ENCODE measurements at regions not wholly inside any gene's neighbourhood (a gene's known extent, or its start where the extent isn't known, plus 50 kb on each side); places are given as distances from the start of the nearest gene placed in this dataset.

GRCh38 chr18:71398531-71398930 is 1109.7 kb downstream of the SOCS6 start:
- peak in 4 of 7 experiments; percentile 19 to 27 (median 21) for TF ChIP-seq CTCF (IDR thresholded peaks at IDR 0.05)
- TF ChIP-seq POLR2A (IDR thresholded peaks at IDR 0.05): no peak
